Parathyroid adenoma (tissue), 2 donors: ENCODE measurements at regions not wholly inside any gene's neighbourhood (a gene's known extent, or its start where the extent isn't known, plus 50 kb on each side); places are given as distances from the start of the nearest gene placed in this dataset.

Experiments used
- H2AFZ ChIP-seq: fragments of 300-600 bp; sonication (generic); one replicate; pipeline ENCODE4 v1.7.0; 2017; ENCODE audit warnings: antibody characterized with exemption, mild to moderate bottlenecking
- H3K27ac ChIP-seq: fragments of 300-600 bp; sonication (generic); one replicate; pipeline ENCODE4 v1.7.0; 2017
- H3K27me3 ChIP-seq: fragments of 300-600 bp; sonication (generic); one replicate; pipeline ENCODE4 v1.7.0; 2017; ENCODE audit warnings: low read length; ENCODE audit not compliant: control insufficient read depth, insufficient read depth
- H3K36me3 ChIP-seq: fragments of 300-600 bp; sonication (generic); one replicate; pipeline ENCODE4 v1.7.0; 2017; ENCODE audit warnings: low read length; ENCODE audit not compliant: control insufficient read depth, insufficient read depth
- H3K4me1 ChIP-seq: fragments of 300-600 bp; sonication (generic); one replicate; pipeline ENCODE4 v1.7.0; 2017; ENCODE audit warnings: control low read depth
- H3K4me2 ChIP-seq: fragments of 300-600 bp; sonication (generic); one replicate; pipeline ENCODE4 v1.7.0; 2017; ENCODE audit warnings: low read length
- H3K4me3 ChIP-seq: fragments of 300-600 bp; sonication (generic); one replicate; pipeline ENCODE4 v1.7.0; 2017; ENCODE audit warnings: low read depth, low read length
- H3K79me2 ChIP-seq: fragments of 300-600 bp; sonication (generic); one replicate; pipeline ENCODE4 v1.7.0; 2017; ENCODE audit warnings: control low read depth
- H3K9ac ChIP-seq: fragments of 300-600 bp; sonication (generic); one replicate; pipeline ENCODE4 v1.7.0; 2017; ENCODE audit warnings: mild to moderate bottlenecking
- H3K9me3 ChIP-seq: fragments of 300-600 bp; sonication (generic); one replicate; pipeline ENCODE4 v1.7.0; 2017; ENCODE audit warnings: low read length; ENCODE audit not compliant: control insufficient read depth
- CTCF ChIP-seq: fragments of 300-600 bp; sonication (generic); IDR thresholded peaks from one replicate; pipeline ENCODE4 v1.7.0; 2017; ENCODE audit warnings: antibody characterized with exemption, mild to moderate bottlenecking
- donor health status: primary hyperparathyroidism.

- Histone ChIP-seq H3K4me3 (no peak overlapping the region), H3K4me2 (no peak overlapping the region), H2AFZ (no peak overlapping the region), H3K36me3 (no peaks in the 10 kb centered on the region), H3K27me3 (no peaks in the 10 kb centered on the region), H3K79me2 (no peaks in the 10 kb centered on the region), H3K9ac (no peak overlapping the region), H3K4me1 (no peaks in the 10 kb centered on the region), H3K9me3 (no peaks in the 10 kb centered on the region), H3K27ac (no peak overlapping the region)
- no peak for TF ChIP-seq CTCF
Observed at GRCh38 chr13:107258599-107259187, 690.8 kb upstream of the ARGLU1 start.

DNA sequence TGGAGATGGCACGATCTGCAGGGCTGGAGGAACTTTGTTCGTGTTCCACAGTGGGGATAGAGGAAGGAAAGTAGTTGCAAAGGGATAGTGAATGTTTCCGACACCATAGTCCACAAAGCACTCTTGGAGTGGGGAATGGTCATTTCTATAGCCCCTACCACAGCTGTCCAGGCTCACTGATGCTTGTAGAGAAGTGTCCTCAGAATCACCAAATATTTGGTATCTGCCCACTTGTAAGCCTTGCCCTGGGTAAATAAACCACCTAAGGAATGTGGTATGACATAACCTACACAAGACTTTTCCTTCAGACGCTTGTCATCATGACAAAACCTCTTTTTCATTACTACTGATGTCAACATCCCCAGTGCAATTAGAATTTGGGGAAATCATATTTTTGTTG is 686.5 kb upstream of the ARGLU1 start:
- no peaks in the 10 kb centered on the region for H3K9me3 ChIP-seq
- H3K27me3 ChIP-seq, result no peaks in the 10 kb centered on the region
- H3K27ac ChIP-seq, result no peak overlapping the region
- no peaks in the 10 kb centered on the region for H3K79me2 ChIP-seq
- no peak overlapping the region for H3K4me3 ChIP-seq
- TF ChIP-seq CTCF, result no peak
- H3K36me3 ChIP-seq, result no peaks in the 10 kb centered on the region
- no peak overlapping the region for H2AFZ ChIP-seq
- H3K4me1 ChIP-seq, result no peaks in the 10 kb centered on the region
- H3K9ac ChIP-seq, result no peak overlapping the region
- H3K4me2 ChIP-seq, result no peak overlapping the region

GRCh38 chr13:107252428-107252827 is 684.5 kb upstream of the ARGLU1 start:
- H3K4me3 ChIP-seq, result no peak overlapping the region
- H3K79me2 ChIP-seq, result no peaks in the 10 kb centered on the region
- no peaks in the 10 kb centered on the region for H3K4me1 ChIP-seq
- no peaks in the 10 kb centered on the region for H3K9me3 ChIP-seq
- H3K27ac ChIP-seq, result no peak overlapping the region
- H2AFZ ChIP-seq, result no peak overlapping the region
- H3K27me3 ChIP-seq, result no peaks in the 10 kb centered on the region
- no peak for TF ChIP-seq CTCF
- H3K9ac ChIP-seq, result no peak overlapping the region
- H3K36me3 ChIP-seq, result no peaks in the 10 kb centered on the region
- H3K4me2 ChIP-seq, result no peak overlapping the region

- H3K27me3 ChIP-seq, result no peaks in the 10 kb centered on the region
- H3K4me3 ChIP-seq, result no peak overlapping the region
- TF ChIP-seq CTCF, result no peak
Observed at GRCh38 chr13:107252021-107252420, 684.1 kb upstream of the ARGLU1 start.

GRCh38 chr13:107251341-107251740 is 683.4 kb upstream of the ARGLU1 start:
- no peak for TF ChIP-seq CTCF
- H3K27me3 ChIP-seq, result no peaks in the 10 kb centered on the region

More at GRCh38 chr13:107252021-107252420, 684.1 kb upstream of the ARGLU1 start:
- Histone ChIP-seq H3K9me3 (no peaks in the 10 kb centered on the region), H3K9ac (no peak overlapping the region), H3K4me1 (no peaks in the 10 kb centered on the region), H3K27ac (no peak overlapping the region), H3K79me2 (no peaks in the 10 kb centered on the region), H3K36me3 (no peaks in the 10 kb centered on the region), H2AFZ (no peak overlapping the region), H3K4me2 (no peak overlapping the region)

More at GRCh38 chr13:107251341-107251740, 683.4 kb upstream of the ARGLU1 start:
- Histone ChIP-seq H3K4me1 (no peaks in the 10 kb centered on the region), H3K4me3 (no peak overlapping the region), H3K9me3 (no peaks in the 10 kb centered on the region), H3K4me2 (no peak overlapping the region), H3K27ac (no peak overlapping the region), H2AFZ (no peak overlapping the region), H3K9ac (no peak overlapping the region), H3K79me2 (no peaks in the 10 kb centered on the region), H3K36me3 (no peaks in the 10 kb centered on the region)
